Fibroblast of lung (primary cell): ENCODE measurements at regions not wholly inside any gene's neighbourhood (a gene's known extent, or its start where the extent isn't known, plus 50 kb on each side); places are given as distances from the start of the nearest gene placed in this dataset.

Experiments used
- DNase-seq, 2 donors: peaks; one replicate each; pipeline versions ENCODE4 v3.0.0 to v3.0.0-alpha.2; 2010; ENCODE audit warnings: low read depth in 2 of 2
- H2AFZ ChIP-seq: 2 replicates; pipeline ENCODE4 v1.5.1; 2012; ENCODE audit warnings: low read length, control low read depth, inconsistent platforms
- H3K27ac ChIP-seq: 2 replicates; pipeline ENCODE4 v1.5.1; 2011; ENCODE audit warnings: low read length, control low read depth; ENCODE audit not compliant: insufficient read depth
- H3K27me3 ChIP-seq: 2 replicates; pipeline ENCODE4 v1.5.1; 2011; ENCODE audit warnings: mild to moderate bottlenecking, low read length; ENCODE audit not compliant: control insufficient read depth, insufficient read depth
- H3K36me3 ChIP-seq: 2 replicates; pipeline ENCODE4 v1.5.1; 2011; ENCODE audit warnings: low read length; ENCODE audit not compliant: control insufficient read depth, insufficient read depth
- H3K4me1 ChIP-seq: 2 replicates; pipeline ENCODE4 v1.5.1; 2011; ENCODE audit warnings: low read length; ENCODE audit not compliant: control insufficient read depth, insufficient read depth; ENCODE audit errors: extremely low read depth
- H3K4me2 ChIP-seq: 2 replicates; pipeline ENCODE4 v1.5.1; 2011; ENCODE audit warnings: low read length, control low read depth; ENCODE audit not compliant: insufficient read depth; ENCODE audit errors: extremely low read depth
- H3K4me3 ChIP-seq, 4 experiments: fragments of 200-600 bp in 1 of 4; sonication (generic) in 1 of 4; replicated peaks in 1 of 4; 2 replicates each; pipeline ENCODE4 v1.5.1; 2011 to 2016; ENCODE audit warnings: low read length in 4 of 4, low read depth in 3 of 4, mild to moderate bottlenecking in 3 of 4, control low read depth in 2 of 4, inconsistent platforms in 1 of 4, mixed read lengths in 1 of 4; ENCODE audit not compliant: insufficient read depth in 1 of 4; ENCODE audit errors: control extremely low read depth in 1 of 4
- H3K79me2 ChIP-seq: 2 replicates; pipeline ENCODE4 v1.5.1; 2012; ENCODE audit warnings: mild to moderate bottlenecking, low read length, inconsistent platforms; ENCODE audit not compliant: control insufficient read depth, insufficient read depth
- H3K9ac ChIP-seq: 2 replicates; pipeline ENCODE4 v1.5.1; 2011; ENCODE audit warnings: mild to moderate bottlenecking, low read length, control low read depth; ENCODE audit not compliant: insufficient read depth
- H3K9me3 ChIP-seq: 2 replicates; pipeline ENCODE4 v1.5.1; 2012; ENCODE audit warnings: low read depth, low read length; ENCODE audit not compliant: control insufficient read depth, insufficient read depth
- H4K20me1 ChIP-seq: 2 replicates; pipeline ENCODE4 v1.5.1; 2011; ENCODE audit warnings: low read length; ENCODE audit not compliant: control insufficient read depth, insufficient read depth; ENCODE audit errors: extremely low read depth
- CTCF ChIP-seq, 2 donors: IDR thresholded peaks in 1 of 2; conservative IDR thresholded peaks in 1 of 2; 1 replicate in 1 of 2; 2 replicates in 1 of 2; pipeline ENCODE4 v1.5.1; 2011 to 2012; ENCODE audit warnings: low read length in 2 of 2, control low read depth in 1 of 2, inconsistent platforms in 1 of 2, low read depth in 1 of 2, mild to moderate bottlenecking in 1 of 2
- EZH2 ChIP-seq: IDR thresholded peaks from 2 replicates; pipeline ENCODE4 v1.5.1; 2012; ENCODE audit warnings: low read length, control low read depth, mild to moderate bottlenecking; ENCODE audit errors: missing control alignments

DNA sequence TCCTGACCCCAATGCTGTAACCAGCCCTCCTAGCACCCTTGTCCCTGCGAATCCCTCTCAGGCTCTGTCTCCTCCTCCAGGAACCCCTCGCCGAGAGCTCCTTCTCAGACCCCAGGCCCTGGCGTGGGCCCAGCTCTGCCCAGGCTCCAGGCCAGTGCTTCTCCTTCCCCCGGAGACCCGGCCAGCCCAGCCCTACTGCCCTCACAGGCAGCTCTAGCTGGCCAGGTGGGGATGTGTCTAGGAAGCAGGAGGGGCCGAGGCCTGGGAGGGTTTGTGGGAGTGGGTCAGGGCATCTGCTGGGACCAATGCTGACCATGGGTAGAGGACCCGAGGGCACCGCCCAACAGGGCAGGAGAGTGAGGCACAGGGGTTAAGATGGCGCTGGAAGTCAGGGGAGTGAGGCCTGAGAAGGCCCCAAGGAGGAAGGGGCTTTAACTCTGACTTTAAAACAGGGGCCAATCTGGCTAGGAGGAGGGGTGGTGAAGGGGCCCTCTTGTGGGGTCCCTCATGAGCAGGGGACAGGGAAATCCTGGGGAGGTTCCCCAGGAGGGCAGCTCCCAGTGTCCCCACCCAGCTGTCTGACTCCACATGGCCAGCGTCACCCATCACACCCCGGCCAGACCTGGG lies 64.7 kb upstream of the NKX1-1 start:
- Histone ChIP-seq H4K20me1 (no peaks in the 10 kb centered on the region), H3K36me3 (no peaks in the 10 kb centered on the region), H3K4me3 (no peak overlapping the region), H3K27me3 (peaks cover 10% of the 10 kb centered on the region), H3K4me2 (no peak overlapping the region), H3K9ac (no peak overlapping the region), H3K4me1 (no peaks in the 10 kb centered on the region), H2AFZ (no peak overlapping the region), H3K27ac (no peak overlapping the region), H3K79me2 (no peaks in the 10 kb centered on the region), H3K9me3 (no peaks in the 10 kb centered on the region)
- DNase-seq: no peak
- TF ChIP-seq EZH2 (no peak), CTCF (conservative IDR thresholded peaks at IDR 0.05 in 1 of 2, IDR thresholded peaks at IDR 0.05 in 1 of 2; ENCODE audit: low read depth in 1 of 2, low read length in 2 of 2) (no peak)

DNA sequence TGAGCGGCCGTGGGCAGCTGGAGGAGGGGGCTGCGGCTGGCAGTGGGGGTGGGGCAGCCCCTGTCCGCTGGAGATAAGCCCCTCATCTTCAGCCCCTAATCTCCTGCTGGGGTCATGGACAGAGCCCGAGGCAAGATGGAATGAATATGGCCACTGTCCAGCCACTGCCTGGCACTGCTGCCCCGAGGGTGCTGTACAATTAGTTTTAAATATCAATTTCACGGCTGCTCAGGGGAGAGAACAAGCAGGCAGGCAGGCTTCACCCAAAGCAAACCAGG lies 64.1 kb upstream of the NKX1-1 start:
- Histone ChIP-seq H3K27me3 (peaks cover 10% of the 10 kb centered on the region), H3K4me2 (no peak overlapping the region), H3K9me3 (no peaks in the 10 kb centered on the region), H3K4me1 (no peaks in the 10 kb centered on the region), H3K27ac (no peak overlapping the region), H3K4me3 (no peak overlapping the region), H2AFZ (no peak overlapping the region), H3K79me2 (no peaks in the 10 kb centered on the region), H4K20me1 (no peaks in the 10 kb centered on the region), H3K9ac (no peak overlapping the region), H3K36me3 (no peaks in the 10 kb centered on the region)
- no peak for TF ChIP-seq EZH2
- TF ChIP-seq CTCF (conservative IDR thresholded peaks at IDR 0.05 in 1 of 2, IDR thresholded peaks at IDR 0.05 in 1 of 2; ENCODE audit: low read depth in 1 of 2, low read length in 2 of 2): no peak
- DNase-seq: no peak

GRCh38 chr4:1469607-1470392 lies 63.6 kb upstream of the NKX1-1 start:
- H3K9me3 ChIP-seq: no peaks in the 10 kb centered on the region
- H3K27ac ChIP-seq: no peak overlapping the region
- H2AFZ ChIP-seq: no peak overlapping the region
- TF ChIP-seq CTCF (conservative IDR thresholded peaks at IDR 0.05 in 1 of 2, IDR thresholded peaks at IDR 0.05 in 1 of 2; ENCODE audit: low read depth in 1 of 2, low read length in 2 of 2): no peak
- no peak for TF ChIP-seq EZH2
- no peak overlapping the region for H3K9ac ChIP-seq
- no peaks in the 10 kb centered on the region for H4K20me1 ChIP-seq
- DNase-seq: no peak
- no peak overlapping the region for H3K4me2 ChIP-seq
- no peaks in the 10 kb centered on the region for H3K79me2 ChIP-seq
- H3K4me1 ChIP-seq: no peaks in the 10 kb centered on the region
- H3K36me3 ChIP-seq: no peaks in the 10 kb centered on the region
- no peak overlapping the region for H3K4me3 ChIP-seq
- H3K27me3 ChIP-seq: peaks cover 10% of the 10 kb centered on the region
